SK-N-SH treated with all-trans-retinoic acid at 6 μM for 48 hours (cell line): ENCODE measurements at regions not wholly inside any gene's neighbourhood (a gene's known extent, or its start where the extent isn't known, plus 50 kb on each side); places are given as distances from the start of the nearest gene placed in this dataset.

Source experiments
- ATAC-seq: fragments of 200-7000 bp; cut with Tn5 transposase; 3 replicates; pipeline ENCODE4 v1.9.1; 2020; ENCODE audit warnings: mild to moderate bottlenecking, moderate library complexity
- ARNTL ChIP-seq: fragments of 450-650 bp; formaldehyde crosslinking; IDR thresholded peaks from 2 replicates; pipeline ENCODE4 v1.5.0; 2020; ENCODE audit warnings: low read depth, mild to moderate bottlenecking, moderate library complexity, borderline replicate concordance
- BACH2 ChIP-seq: fragments of 250-450 bp; sonication (Bioruptor Pico); IDR thresholded peaks from 2 replicates; pipeline ENCODE4 v1.9.0; 2021; ENCODE audit warnings: mild to moderate bottlenecking, borderline replicate concordance
- CSDC2 ChIP-seq: fragments of 250-450 bp; sonication (Bioruptor Pico); IDR thresholded peaks from 2 replicates; pipeline ENCODE4 v1.5.0; 2020; ENCODE audit warnings: mild to moderate bottlenecking, moderate library complexity
- ESRRG ChIP-seq: fragments of 250-450 bp; sonication (Bioruptor Pico); IDR thresholded peaks from 2 replicates; pipeline ENCODE4 v1.6.1; 2021; ENCODE audit warnings: mild to moderate bottlenecking
- GLIS3 ChIP-seq: fragments of 250-450 bp; sonication (Bioruptor Pico); IDR thresholded peaks from 2 replicates; pipeline ENCODE4 v1.5.0; 2020; ENCODE audit warnings: mild to moderate bottlenecking, moderate library complexity
- ISL1 ChIP-seq: fragments of 250-450 bp; sonication (Bioruptor Pico); IDR thresholded peaks from 2 replicates; pipeline ENCODE4 v2.1.2; 2022; ENCODE audit warnings: mild to moderate bottlenecking, moderate library complexity
- PPARA ChIP-seq: fragments of 250-450 bp; sonication (Bioruptor Pico); IDR thresholded peaks from 2 replicates; pipeline ENCODE4 v1.5.0; 2020; ENCODE audit warnings: mild to moderate bottlenecking, borderline replicate concordance
- RARB ChIP-seq: fragments of 250-450 bp; sonication (Bioruptor Pico); IDR thresholded peaks from 2 replicates; pipeline ENCODE4 v1.8.0; 2021; ENCODE audit warnings: mild to moderate bottlenecking, moderate library complexity
- SNAI2 ChIP-seq: fragments of 250-450 bp; sonication (Bioruptor Pico); IDR thresholded peaks from 2 replicates; pipeline ENCODE4 v1.5.0; 2020; ENCODE audit warnings: mild to moderate bottlenecking, moderate library complexity
- TCF4 ChIP-seq: fragments of 250-450 bp; sonication (Bioruptor Pico); IDR thresholded peaks from 2 replicates; pipeline ENCODE4 v1.8.0; 2021; ENCODE audit warnings: mild to moderate bottlenecking, moderate library complexity, borderline replicate concordance
- TOX ChIP-seq: fragments of 250-450 bp; sonication (Bioruptor Pico); IDR thresholded peaks from 2 replicates; pipeline ENCODE4 v1.8.0; 2021; ENCODE audit warnings: mild to moderate bottlenecking, moderate library complexity, borderline replicate concordance
- ZC3H10 ChIP-seq: fragments of 250-450 bp; sonication (Bioruptor Pico); IDR thresholded peaks from 2 replicates; pipeline ENCODE4 v1.5.1; 2021; ENCODE audit warnings: mild to moderate bottlenecking, moderate library complexity
- ZFP3 ChIP-seq: fragments of 250-450 bp; sonication (Bioruptor Pico); IDR thresholded peaks from 2 replicates; pipeline ENCODE4 v1.5.0; 2020; ENCODE audit warnings: mild to moderate bottlenecking, moderate library complexity
- ZFP30 ChIP-seq: fragments of 450-650 bp; formaldehyde crosslinking; IDR thresholded peaks from 2 replicates; pipeline ENCODE4 v1.5.0; 2022; ENCODE audit warnings: mild to moderate bottlenecking, moderate library complexity
- ZNF565 ChIP-seq: fragments of 450-650 bp; formaldehyde crosslinking; conservative IDR thresholded peaks from 2 replicates; pipeline ENCODE4 v1.5.0; 2020; ENCODE audit warnings: low read depth, mild to moderate bottlenecking, moderate library complexity
- ZNF70 ChIP-seq: fragments of 450-650 bp; formaldehyde crosslinking; IDR thresholded peaks from 2 replicates; pipeline ENCODE4 v1.5.0; 2020; ENCODE audit warnings: mild to moderate bottlenecking, moderate library complexity
- ZNF8 ChIP-seq: fragments of 450-650 bp; formaldehyde crosslinking; IDR thresholded peaks from 2 replicates; pipeline ENCODE4 v1.5.0; 2020; ENCODE audit warnings: mild to moderate bottlenecking, moderate library complexity
- TF ChIP-seq, protein P1 (sequence below): fragments of 250-450 bp; sonication (Bioruptor Pico); IDR thresholded peaks from 2 replicates; pipeline ENCODE4 v1.8.0; 2021; ENCODE audit warnings: low read depth, mild to moderate bottlenecking, moderate library complexity, borderline replicate concordance
- TF ChIP-seq, protein P2 (sequence below): fragments of 250-450 bp; sonication (Bioruptor Pico); IDR thresholded peaks from 2 replicates; pipeline ENCODE4 v1.8.0; 2020; ENCODE audit warnings: mild to moderate bottlenecking, moderate library complexity, borderline replicate concordance
- TF ChIP-seq, protein P3 (sequence below): fragments of 250-450 bp; sonication (Bioruptor Pico); IDR thresholded peaks from 2 replicates; pipeline ENCODE4 v1.5.1; 2020; ENCODE audit warnings: low read depth, mild to moderate bottlenecking, moderate library complexity
- TF ChIP-seq, protein P4 (sequence below): fragments of 250-450 bp; sonication (Bioruptor Pico); IDR thresholded peaks from 2 replicates; pipeline ENCODE4 v1.5.1; 2021; ENCODE audit warnings: mild to moderate bottlenecking, moderate library complexity
- TF ChIP-seq, protein P5 (sequence below): fragments of 250-450 bp; sonication (Bioruptor Pico); IDR thresholded peaks from 2 replicates; pipeline ENCODE4 v1.5.0; 2020; ENCODE audit warnings: mild to moderate bottlenecking, moderate library complexity

DNA sequence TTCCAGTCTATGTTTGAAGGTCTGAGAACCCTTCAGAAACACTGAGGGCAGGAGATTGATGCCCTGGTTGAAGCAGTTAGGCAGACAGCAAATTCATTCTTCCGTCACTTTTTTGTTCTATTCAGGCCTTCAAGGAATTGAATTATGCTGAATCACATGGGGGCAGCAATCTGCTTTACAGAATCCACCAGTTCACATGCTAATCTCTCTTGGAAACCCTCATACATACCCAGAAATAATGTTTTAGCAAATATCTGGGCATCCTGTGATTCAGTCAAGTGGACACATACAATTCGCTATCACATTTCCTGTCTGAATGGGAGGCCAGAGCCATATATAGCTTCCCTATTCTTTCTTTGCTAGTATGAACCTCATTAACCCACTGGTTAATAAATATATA lies 301.4 kb upstream of the CNTNAP5 start (continued):
- TF ChIP-seq, protein P1, sequence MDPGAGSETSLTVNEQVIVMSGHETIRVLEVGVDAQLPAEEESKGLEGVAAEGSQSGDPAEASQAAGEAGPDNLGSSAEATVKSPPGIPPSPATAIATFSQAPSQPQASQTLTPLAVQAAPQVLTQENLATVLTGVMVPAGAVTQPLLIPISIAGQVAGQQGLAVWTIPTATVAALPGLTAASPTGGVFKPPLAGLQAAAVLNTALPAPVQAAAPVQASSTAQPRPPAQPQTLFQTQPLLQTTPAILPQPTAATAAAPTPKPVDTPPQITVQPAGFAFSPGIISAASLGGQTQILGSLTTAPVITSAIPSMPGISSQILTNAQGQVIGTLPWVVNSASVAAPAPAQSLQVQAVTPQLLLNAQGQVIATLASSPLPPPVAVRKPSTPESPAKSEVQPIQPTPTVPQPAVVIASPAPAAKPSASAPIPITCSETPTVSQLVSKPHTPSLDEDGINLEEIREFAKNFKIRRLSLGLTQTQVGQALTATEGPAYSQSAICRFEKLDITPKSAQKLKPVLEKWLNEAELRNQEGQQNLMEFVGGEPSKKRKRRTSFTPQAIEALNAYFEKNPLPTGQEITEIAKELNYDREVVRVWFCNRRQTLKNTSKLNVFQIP (CRISPR knock-in tag), result no peak
- TF ChIP-seq ZNF70 (CRISPR knock-in tag), result no peak
- no peak for TF ChIP-seq GLIS3 (CRISPR knock-in tag)
- no peak for TF ChIP-seq ESRRG
- no peak for TF ChIP-seq ZFP30 (CRISPR knock-in tag)
- TF ChIP-seq ISL1 (CRISPR knock-in tag), result no peak
- no peak for TF ChIP-seq TCF4 (CRISPR knock-in tag)
- no peak for TF ChIP-seq RARB (CRISPR knock-in tag)
- no peak for TF ChIP-seq SNAI2
- TF ChIP-seq ZNF8 (CRISPR knock-in tag), result no peak
- no peak for TF ChIP-seq TOX
- TF ChIP-seq, all 23 proteins: peak for 0

DNA sequence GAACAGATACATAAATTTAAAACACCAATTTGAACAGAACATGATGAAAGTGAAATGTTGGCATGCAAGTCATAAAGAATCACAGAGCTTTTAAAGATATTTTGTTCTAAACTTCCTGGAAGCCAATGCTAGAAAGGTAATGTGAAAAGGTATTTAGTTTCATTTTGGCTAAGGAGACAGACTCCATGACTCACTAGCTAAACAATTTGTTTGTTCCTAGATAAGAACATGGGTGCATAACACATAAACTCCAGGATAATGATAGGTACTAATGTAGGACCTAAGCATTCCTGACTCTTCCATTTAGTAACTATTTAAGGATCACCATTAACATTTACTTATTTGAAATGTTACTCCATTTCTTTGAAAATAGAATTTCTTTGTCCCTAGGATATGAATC lies 292.5 kb upstream of the CNTNAP5 start:
- TF ChIP-seq ZFP3 (no peak), PPARA (CRISPR knock-in tag) (no peak), TOX (no peak), ZC3H10 (CRISPR knock-in tag) (no peak), TCF4 (CRISPR knock-in tag) (no peak), ZNF8 (CRISPR knock-in tag) (no peak)
- TF ChIP-seq, protein P2, sequence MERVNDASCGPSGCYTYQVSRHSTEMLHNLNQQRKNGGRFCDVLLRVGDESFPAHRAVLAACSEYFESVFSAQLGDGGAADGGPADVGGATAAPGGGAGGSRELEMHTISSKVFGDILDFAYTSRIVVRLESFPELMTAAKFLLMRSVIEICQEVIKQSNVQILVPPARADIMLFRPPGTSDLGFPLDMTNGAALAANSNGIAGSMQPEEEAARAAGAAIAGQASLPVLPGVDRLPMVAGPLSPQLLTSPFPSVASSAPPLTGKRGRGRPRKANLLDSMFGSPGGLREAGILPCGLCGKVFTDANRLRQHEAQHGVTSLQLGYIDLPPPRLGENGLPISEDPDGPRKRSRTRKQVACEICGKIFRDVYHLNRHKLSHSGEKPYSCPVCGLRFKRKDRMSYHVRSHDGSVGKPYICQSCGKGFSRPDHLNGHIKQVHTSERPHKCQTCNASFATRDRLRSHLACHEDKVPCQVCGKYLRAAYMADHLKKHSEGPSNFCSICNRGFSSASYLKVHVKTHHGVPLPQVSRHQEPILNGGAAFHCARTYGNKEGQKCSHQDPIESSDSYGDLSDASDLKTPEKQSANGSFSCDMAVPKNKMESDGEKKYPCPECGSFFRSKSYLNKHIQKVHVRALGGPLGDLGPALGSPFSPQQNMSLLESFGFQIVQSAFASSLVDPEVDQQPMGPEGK (CRISPR knock-in tag), result no peak
- TF ChIP-seq, protein P3, sequence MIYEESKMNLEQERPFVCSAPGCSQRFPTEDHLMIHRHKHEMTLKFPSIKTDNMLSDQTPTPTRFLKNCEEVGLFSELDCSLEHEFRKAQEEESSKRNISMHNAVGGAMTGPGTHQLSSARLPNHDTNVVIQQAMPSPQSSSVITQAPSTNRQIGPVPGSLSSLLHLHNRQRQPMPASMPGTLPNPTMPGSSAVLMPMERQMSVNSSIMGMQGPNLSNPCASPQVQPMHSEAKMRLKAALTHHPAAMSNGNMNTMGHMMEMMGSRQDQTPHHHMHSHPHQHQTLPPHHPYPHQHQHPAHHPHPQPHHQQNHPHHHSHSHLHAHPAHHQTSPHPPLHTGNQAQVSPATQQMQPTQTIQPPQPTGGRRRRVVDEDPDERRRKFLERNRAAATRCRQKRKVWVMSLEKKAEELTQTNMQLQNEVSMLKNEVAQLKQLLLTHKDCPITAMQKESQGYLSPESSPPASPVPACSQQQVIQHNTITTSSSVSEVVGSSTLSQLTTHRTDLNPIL (CRISPR knock-in tag), result no peak

DNA sequence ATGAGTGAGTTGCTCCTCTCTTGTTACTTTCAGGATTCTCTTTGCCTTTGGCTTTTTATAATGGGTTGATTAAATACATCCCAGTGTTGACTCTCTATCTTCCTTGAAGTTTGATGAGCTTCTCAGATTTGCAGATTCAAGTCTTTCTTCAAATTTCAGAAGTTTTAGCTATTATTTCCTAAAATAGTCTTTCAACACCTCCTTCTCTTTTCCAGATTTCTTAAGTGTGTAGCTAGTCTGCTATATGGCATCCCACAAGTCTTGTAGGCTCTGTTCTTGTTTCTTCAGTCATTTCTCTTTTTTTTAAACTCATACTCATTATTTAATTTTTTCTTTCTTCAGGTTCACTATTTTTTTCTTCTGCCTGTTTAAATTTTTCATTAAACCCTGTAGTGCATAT lies 287.7 kb upstream of the CNTNAP5 start:
- ATAC-seq, result no peak
- TF ChIP-seq, protein P4, sequence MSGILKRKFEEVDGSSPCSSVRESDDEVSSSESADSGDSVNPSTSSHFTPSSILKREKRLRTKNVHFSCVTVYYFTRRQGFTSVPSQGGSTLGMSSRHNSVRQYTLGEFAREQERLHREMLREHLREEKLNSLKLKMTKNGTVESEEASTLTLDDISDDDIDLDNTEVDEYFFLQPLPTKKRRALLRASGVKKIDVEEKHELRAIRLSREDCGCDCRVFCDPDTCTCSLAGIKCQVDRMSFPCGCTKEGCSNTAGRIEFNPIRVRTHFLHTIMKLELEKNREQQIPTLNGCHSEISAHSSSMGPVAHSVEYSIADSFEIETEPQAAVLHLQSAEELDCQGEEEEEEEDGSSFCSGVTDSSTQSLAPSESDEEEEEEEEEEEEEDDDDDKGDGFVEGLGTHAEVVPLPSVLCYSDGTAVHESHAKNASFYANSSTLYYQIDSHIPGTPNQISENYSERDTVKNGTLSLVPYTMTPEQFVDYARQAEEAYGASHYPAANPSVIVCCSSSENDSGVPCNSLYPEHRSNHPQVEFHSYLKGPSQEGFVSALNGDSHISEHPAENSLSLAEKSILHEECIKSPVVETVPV (CRISPR knock-in tag), result no peak

More for the DNA sequence above, 292.5 kb upstream of the CNTNAP5 start:
- ATAC-seq, result no peak

DNA sequence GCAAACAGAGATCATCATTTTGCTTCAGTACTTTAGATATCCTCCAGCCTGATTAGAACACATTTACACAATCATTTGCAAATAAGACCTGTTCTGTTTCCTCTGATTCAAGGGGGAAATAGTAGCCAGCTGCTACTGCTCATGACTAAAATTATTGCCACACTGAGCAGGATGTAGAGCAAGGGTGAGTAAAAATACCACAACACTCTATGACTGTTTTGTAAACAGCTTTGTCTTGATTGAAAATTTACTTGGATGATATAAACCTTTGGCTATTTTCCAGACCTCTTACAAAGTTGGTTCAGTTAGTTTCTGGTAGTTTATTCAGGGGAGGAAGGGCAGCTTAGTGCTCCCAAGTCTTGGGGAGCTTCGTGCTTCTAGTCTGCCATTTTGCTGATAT lies 286.4 kb upstream of the CNTNAP5 start:
- ATAC-seq, result no peak
- TF ChIP-seq ZNF70 (CRISPR knock-in tag), result no peak
- TF ChIP-seq ZC3H10 (CRISPR knock-in tag), result no peak
- TF ChIP-seq, protein P5, sequence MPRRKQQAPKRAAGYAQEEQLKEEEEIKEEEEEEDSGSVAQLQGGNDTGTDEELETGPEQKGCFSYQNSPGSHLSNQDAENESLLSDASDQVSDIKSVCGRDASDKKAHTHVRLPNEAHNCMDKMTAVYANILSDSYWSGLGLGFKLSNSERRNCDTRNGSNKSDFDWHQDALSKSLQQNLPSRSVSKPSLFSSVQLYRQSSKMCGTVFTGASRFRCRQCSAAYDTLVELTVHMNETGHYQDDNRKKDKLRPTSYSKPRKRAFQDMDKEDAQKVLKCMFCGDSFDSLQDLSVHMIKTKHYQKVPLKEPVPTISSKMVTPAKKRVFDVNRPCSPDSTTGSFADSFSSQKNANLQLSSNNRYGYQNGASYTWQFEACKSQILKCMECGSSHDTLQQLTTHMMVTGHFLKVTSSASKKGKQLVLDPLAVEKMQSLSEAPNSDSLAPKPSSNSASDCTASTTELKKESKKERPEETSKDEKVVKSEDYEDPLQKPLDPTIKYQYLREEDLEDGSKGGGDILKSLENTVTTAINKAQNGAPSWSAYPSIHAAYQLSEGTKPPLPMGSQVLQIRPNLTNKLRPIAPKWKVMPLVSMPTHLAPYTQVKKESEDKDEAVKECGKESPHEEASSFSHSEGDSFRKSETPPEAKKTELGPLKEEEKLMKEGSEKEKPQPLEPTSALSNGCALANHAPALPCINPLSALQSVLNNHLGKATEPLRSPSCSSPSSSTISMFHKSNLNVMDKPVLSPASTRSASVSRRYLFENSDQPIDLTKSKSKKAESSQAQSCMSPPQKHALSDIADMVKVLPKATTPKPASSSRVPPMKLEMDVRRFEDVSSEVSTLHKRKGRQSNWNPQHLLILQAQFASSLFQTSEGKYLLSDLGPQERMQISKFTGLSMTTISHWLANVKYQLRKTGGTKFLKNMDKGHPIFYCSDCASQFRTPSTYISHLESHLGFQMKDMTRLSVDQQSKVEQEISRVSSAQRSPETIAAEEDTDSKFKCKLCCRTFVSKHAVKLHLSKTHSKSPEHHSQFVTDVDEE, result no peak
- TF ChIP-seq, protein P3 (CRISPR knock-in tag), result no peak
- no peak for TF ChIP-seq CSDC2 (CRISPR knock-in tag)
- no peak for TF ChIP-seq ESRRG
- TF ChIP-seq ZNF565 (CRISPR knock-in tag), result no peak
- TF ChIP-seq, protein P4 (CRISPR knock-in tag), result no peak
- TF ChIP-seq BACH2 (CRISPR knock-in tag), result no peak
- no peak for TF ChIP-seq RARB (CRISPR knock-in tag)
- TF ChIP-seq ZFP3, result no peak
- TF ChIP-seq, protein P2 (CRISPR knock-in tag), result no peak
- no peak for TF ChIP-seq ZFP30 (CRISPR knock-in tag)
- TF ChIP-seq ZNF8 (CRISPR knock-in tag), result no peak
- no peak for TF ChIP-seq ARNTL (CRISPR knock-in tag)
- TF ChIP-seq ISL1 (CRISPR knock-in tag), result no peak
- no peak for TF ChIP-seq SNAI2
